ENCODE measurements at regions not wholly inside any gene's neighbourhood (a gene's known extent, or its start where the extent isn't known, plus 50 kb on each side); places are given as distances from the start of the nearest gene placed in this dataset.

- DNase-seq (ENCODE audit: low spot score): no peak
Measured at GRCh38 chr1:218717575-218717974, 372.4 kb downstream of the TGFB2 start.

DNA sequence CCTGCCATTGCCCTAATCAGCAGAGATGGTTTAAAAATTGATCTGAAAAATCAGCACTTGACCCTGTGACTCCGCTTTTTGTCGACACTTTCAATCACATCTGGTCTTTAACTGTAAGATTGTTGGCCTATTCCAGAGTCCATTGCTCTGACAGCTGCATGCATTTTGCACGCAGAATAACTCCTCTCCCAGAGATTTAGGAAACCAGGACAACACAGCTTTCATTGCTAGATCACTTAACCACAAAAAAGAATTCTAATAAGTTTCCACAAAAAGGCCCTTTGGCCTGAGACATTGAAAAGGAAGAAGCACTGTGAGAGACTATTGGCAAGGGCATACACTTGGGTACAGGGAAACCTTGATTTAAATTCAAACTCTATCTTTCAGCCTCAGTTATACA lies 373.1 kb downstream of the TGFB2 start:
- DNase-seq (ENCODE audit: low spot score): no peak

DNA sequence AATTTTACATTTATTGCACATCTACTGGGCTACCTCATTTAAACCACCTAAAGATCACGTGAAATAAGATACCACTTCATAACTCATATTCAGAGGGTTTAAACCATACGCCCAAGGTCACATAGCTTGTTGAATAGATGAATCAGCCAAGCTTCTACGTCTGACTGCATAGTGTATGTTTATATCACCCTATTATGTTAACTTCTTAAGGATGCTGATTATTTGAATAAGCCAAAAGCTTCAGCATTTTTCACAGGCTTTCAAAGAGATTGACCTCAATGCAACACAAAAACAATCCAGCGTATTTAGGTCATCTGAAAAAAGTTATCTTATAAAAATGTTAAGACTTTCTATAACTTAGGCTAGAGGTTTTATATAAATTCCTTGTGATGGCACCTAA lies 373.8 kb downstream of the TGFB2 start:
- no peak for DNase-seq (ENCODE audit: low spot score)

- DNase-seq (ENCODE audit: low spot score): no peak
Measured at GRCh38 chr1:218728898-218729565, 383.9 kb downstream of the TGFB2 start.

DNA sequence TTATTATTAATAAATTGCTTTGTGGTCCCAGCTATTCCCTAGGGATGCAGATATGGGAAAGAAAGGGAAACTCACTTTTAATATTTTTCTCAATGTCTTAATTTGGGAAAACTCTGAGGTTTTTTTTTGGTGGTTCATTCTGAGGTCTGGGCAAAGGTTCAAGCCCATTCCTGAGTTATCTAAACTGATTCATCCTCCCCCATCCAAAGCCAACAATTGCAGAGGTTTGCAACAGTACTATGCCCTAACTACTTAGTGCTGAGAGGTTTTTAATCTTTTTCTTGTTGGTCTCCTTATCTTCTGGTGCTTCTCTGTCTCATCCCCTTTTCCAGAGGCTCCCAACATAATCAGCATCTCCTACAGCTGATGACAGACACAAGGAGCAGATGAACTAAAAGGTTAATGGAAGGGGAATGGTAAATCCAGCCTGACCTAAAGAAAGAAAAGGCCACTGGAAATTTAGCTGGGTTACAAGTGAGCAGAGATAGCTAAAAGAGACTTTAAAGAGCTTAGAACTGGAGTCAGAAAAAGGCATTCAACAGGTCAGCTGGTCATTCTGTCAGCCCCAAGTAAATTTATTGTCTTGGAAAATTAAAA lies 390.4 kb downstream of the TGFB2 start:
- no peak for DNase-seq (ENCODE audit: low spot score)

GRCh38 chr1:218739426-218739825 lies 394.3 kb downstream of the TGFB2 start:
- no peak for DNase-seq (ENCODE audit: low spot score)

- no peak for DNase-seq (ENCODE audit: low spot score)
Measured at GRCh38 chr1:218741852-218742251, 396.7 kb downstream of the TGFB2 start.

DNA sequence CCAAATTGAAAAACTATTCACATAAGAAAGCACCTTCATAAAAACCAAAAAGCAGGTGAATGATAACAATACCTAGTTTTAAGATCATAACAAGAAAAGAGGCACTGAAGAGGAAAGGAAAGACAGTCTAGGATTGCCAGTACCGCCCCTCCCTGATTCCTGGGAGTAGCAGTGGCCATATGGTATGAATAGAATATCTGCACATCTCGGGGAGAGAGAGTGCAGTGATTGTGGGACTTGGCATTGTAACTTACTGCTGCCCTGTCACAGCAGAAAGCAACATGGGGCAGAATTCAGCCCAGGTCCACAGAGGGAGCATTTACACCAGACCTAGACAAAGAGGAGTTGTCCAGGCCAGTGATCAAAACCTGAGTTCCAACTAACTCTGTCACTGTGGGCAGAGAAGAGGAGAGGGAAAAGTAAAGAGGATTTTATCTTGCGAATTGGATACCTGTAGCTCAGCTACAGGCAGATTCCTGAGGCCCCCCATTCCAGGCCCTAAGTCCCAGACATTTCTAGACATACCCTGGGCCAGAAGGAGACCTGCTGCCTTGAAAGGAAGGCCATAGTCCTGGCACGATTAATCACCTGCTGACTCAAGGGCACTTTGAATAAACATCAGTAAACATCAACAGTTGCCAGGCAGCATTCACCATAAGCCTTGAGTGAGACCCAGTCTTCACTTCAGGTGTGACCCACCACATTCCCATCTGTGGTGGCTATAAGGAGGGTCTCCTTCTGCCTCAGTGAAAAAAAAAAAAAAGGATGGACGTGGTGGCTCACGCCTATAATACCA lies 397.5 kb downstream of the TGFB2 start:
- DNase-seq (ENCODE audit: low spot score): no peak

DNA sequence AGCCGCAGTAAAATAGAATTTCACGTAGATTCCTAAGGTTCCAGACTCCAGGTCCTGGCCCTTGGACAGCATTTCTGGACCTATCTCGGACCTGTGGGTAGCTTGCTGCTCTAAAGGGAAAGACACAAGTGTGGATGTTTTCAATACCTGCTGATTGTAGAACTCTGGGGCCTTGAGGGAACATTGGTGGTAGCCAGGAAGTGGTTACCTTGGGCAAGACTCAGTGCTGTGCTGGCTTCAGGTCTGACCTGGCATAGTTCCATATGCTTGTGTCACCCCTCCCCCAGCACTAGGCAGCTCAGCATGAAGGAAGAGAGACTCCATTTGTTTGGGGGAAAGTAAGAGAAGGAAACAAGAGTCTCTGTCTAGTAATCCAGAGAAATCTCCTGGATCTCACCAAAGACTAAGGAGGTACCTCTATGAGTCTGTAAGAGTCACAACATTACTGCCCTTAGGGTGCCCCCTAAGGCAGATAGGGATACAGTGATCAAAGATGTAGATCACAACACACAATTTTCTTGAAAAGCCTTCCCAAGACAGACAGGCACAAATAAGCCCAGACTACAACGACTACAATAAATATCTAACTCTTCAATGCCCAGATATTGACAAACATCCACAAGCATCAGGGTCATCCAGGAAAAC lies 398.8 kb downstream of the TGFB2 start:
- DNase-seq (ENCODE audit: low spot score): no peak

DNA sequence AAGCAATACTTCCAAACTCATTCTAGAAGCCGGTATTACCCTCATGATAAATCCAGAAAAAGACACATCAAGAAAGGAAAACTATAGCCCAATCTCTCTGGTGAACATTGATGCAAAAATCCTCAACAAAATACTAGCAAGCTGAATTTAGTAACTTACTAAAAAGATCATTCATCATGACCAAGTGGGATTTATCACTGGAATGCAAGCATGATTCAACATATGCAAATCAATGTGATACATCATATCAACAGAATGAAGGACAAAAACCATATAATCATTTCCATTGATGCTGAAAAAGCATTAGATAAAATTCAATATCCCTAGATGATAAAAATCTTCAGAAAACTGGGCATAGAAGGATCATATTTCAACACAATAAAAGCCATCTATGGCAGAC lies 402.9 kb downstream of the TGFB2 start:
- no peak for DNase-seq (ENCODE audit: low spot score)

GRCh38 chr1:218750216-218750970 lies 405.3 kb downstream of the TGFB2 start:
- DNase-seq (ENCODE audit: low spot score): no peak

GRCh38 chr1:218751208-218751948 lies 406.2 kb downstream of the TGFB2 start:
- no peak for DNase-seq (ENCODE audit: low spot score)

DNA sequence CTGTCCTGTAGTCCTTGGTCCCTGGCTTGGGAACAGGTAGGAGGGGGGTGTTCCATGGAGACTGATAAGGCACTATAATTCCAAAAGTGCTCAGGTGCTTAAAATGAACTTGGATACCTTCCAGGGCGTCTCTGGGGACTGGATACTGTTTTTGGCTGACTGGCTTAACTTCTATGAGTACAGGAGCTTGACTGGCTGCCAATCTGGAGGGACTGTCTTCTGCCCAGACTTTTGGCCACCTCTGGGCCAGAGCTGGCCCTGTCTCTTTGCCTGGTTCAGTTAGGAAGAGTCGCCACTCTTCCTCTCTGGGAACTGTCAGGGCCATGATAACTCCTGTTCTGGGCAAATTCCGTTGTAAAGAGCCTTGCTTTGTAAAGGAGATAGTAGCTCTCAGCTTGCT lies 407.0 kb downstream of the TGFB2 start:
- DNase-seq (ENCODE audit: low spot score): no peak

- DNase-seq (ENCODE audit: low spot score): no peak
Measured at GRCh38 chr1:218754477-218754876, 409.3 kb downstream of the TGFB2 start.

GRCh38 chr1:218755128-218755527 lies 410.0 kb downstream of the TGFB2 start:
- DNase-seq (ENCODE audit: low spot score): no peak

DNA sequence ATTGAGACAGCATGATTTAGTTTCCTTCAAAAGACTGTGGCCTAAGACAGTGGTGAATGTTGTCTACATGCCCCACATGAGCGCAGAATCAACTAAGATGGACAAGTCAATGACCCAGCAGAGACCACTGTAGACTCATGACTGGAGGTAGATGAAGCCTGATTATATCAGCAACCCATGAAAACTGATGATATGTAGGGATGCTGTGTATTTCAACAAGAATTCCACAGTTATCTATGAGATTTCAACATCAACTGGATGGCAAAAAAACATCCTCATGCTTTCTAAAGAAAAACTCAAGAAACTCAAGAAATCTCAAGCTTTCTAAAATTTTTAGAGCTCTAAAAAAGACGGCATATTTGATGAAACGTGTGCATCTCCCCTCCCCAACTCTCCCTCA lies 413.9 kb upstream of the LYPLAL1 start:
- DNase-seq (ENCODE audit: low spot score): no peak

DNA sequence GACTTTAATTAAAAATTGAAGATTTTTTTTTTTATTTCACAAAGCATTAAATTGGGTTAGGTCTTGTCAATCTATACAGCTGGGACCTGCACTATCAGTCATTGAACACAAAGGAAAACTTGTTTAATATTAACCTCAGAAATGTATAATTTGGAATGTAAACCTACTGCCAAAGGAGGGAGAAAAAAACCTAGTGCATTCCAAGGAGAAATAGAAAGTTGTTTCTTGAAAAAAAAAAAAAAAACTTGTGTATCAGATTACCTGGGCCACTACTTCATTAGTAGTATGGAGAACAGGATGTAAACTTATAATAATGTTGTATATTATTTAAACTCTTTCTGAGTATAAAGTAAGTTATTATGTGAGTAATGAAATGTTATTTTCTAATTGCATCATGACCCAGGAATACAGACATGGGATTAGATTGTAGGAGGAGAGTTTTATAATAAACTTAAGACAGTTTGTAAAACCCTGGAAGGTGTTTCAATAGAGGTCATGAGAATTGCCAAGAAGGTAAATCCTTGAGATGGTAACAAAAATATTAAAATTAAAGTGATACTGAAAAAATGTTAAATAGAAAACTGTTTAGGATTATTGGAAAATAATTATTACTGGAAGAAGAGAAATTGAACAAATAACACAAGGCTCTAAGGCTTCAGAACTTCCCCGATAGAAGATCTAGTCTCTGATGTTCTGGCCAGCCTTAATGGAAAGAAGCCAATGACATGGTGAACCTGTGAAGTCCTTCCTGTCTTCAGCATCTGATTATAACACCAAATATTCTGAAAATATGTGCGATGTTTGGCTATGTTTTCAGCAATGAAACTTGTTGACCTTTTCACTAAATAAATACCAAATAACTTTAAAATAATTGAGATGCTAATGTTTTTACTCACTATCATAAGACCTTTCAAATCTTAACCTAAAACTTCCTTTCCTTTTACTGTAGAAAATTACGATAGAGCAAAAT lies 412.8 kb upstream of the LYPLAL1 start:
- DNase-seq (ENCODE audit: low spot score): no peak

GRCh38 chr1:218763538-218763937 lies 410.1 kb upstream of the LYPLAL1 start:
- no peak for DNase-seq (ENCODE audit: low spot score)

DNA sequence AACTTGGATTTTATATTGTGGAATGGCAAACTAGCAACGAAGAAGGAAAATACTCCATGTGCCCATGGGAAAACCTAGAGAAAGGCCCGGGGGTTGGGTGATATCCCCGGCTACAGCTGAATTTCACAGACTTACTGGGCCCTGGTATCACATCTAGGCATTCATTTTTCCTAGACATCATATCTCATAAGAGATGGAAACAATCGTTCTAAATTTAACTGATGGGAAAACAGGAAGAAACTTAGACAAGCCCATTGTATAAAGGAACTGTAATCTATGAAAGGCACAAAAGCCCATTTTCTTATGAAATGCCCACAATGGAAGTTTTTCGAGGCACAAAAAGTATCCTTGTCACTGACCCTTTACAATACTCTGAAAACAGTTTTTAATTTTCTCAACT lies 407.9 kb upstream of the LYPLAL1 start:
- DNase-seq (ENCODE audit: low spot score): no peak

- no peak for DNase-seq (ENCODE audit: low spot score)
Measured at GRCh38 chr1:218771931-218772330, 401.7 kb upstream of the LYPLAL1 start.
